Right lobe of liver (tissue), 4 donors: ENCODE measurements at regions not wholly inside any gene's neighbourhood (a gene's known extent, or its start where the extent isn't known, plus 50 kb on each side); places are given as distances from the start of the nearest gene placed in this dataset.

Experiments
- POLR2A ChIP-seq: fragments of 450-650 bp; IDR thresholded peaks from one replicate; pipeline ENCODE4 v1.6.1; 2017; ENCODE audit warnings: antibody characterized with exemption, mild to moderate bottlenecking
- TF ChIP-seq, protein P1 (sequence below), 4 donors: fragments of 200-600 bp in 3 of 4; fragments of 450-650 bp in 1 of 4; IDR thresholded peaks; one replicate each; pipeline versions ENCODE4 v1.5.1 to v1.8.0; 2016 to 2022; ENCODE audit warnings: antibody characterized with exemption in 4 of 4, mild to moderate bottlenecking in 2 of 4
- donor health status: DM: no; HTN: no; CAD: no.
- donor health status: DM: no; HTN: no; CAD: no.
- donor health status: DM: no; HTN: yes; CAD: no.

- TF ChIP-seq, protein P1, sequence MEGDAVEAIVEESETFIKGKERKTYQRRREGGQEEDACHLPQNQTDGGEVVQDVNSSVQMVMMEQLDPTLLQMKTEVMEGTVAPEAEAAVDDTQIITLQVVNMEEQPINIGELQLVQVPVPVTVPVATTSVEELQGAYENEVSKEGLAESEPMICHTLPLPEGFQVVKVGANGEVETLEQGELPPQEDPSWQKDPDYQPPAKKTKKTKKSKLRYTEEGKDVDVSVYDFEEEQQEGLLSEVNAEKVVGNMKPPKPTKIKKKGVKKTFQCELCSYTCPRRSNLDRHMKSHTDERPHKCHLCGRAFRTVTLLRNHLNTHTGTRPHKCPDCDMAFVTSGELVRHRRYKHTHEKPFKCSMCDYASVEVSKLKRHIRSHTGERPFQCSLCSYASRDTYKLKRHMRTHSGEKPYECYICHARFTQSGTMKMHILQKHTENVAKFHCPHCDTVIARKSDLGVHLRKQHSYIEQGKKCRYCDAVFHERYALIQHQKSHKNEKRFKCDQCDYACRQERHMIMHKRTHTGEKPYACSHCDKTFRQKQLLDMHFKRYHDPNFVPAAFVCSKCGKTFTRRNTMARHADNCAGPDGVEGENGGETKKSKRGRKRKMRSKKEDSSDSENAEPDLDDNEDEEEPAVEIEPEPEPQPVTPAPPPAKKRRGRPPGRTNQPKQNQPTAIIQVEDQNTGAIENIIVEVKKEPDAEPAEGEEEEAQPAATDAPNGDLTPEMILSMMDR (IDR thresholded peaks at IDR 0.05), result no peak
- no peak for TF ChIP-seq POLR2A
Observed at GRCh38 chr10:44242826-44243225, 142.1 kb downstream of the CXCL12 start.
